Pulmonary artery endothelial cell (primary cell): ENCODE measurements at regions not wholly inside any gene's neighbourhood (a gene's known extent, or its start where the extent isn't known, plus 50 kb on each side); places are given as distances from the start of the nearest gene placed in this dataset.
"Not testable (repeated sequence)": the region's sequence is repeated elsewhere in the genome, so short reads cannot be mapped to it uniquely, and the experiment has no call there.

Experiments used
- DNase-seq: peaks from one replicate; pipeline ENCODE4 v3.0.0-alpha.2; 2011; ENCODE audit warnings: low read depth, low spot score

DNA sequence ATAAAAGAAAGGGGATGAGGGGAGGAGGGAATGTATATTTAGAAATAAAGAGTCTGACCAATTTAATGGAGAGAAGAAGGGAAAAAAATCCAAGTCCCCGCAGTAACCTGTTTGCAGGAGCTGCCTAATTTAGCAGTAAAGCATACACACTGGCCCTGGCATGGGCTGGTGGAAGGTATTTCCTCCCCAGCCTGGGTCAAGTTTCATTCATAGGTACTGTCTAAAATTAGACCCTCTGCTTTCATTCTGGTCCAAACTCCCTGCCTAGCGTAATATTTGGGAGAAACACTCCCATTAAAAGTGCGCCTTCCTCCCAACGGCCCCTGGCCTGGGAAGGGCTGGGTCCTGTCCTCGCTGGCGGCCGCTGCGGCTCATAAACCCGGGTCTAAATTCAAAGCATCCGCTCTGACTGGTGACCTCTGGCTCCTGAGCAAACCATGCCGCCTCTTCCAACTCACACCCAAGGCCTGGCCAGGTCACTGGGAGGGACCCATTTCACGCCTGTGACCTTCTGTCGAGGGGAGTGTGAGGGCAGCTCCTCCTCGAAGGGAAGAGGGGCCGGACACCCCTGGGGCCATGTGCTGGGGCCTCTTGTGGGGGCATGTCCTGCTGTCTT lies 123.2 kb downstream of the FGF18 start:
- no peak for DNase-seq

DNA sequence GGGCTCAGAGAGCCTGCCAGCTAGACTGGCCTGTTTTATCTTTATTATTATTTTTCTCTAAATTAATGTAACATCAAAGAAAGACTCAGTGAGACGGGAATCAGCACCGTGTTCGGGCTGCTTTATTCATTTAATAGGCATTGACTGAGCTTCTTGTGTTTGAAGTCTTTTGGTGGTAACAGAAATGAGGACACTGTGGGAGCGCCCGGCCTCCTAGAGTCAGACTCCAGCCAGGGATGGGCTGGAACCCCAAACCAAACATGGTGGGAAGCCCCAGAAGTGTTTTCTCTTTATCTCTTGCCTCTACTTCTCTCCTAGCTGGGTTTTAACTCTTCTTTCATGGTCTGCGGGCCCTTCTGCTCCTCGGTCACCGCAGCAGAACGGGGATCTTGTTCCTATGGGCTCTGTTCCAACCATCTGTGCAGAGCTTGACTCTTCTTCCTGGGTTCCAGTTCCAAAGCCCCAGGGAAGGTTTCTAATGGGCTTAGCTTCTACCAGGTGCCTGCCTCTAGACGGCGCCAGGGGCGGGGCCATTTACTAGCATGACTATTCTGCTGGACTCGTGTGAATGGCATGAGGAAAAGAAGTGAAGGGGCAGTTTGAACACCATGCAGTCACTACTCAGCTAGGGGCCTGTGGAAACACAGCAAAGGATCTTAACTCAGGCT lies 123.8 kb downstream of the FGF18 start:
- no peak for DNase-seq

DNA sequence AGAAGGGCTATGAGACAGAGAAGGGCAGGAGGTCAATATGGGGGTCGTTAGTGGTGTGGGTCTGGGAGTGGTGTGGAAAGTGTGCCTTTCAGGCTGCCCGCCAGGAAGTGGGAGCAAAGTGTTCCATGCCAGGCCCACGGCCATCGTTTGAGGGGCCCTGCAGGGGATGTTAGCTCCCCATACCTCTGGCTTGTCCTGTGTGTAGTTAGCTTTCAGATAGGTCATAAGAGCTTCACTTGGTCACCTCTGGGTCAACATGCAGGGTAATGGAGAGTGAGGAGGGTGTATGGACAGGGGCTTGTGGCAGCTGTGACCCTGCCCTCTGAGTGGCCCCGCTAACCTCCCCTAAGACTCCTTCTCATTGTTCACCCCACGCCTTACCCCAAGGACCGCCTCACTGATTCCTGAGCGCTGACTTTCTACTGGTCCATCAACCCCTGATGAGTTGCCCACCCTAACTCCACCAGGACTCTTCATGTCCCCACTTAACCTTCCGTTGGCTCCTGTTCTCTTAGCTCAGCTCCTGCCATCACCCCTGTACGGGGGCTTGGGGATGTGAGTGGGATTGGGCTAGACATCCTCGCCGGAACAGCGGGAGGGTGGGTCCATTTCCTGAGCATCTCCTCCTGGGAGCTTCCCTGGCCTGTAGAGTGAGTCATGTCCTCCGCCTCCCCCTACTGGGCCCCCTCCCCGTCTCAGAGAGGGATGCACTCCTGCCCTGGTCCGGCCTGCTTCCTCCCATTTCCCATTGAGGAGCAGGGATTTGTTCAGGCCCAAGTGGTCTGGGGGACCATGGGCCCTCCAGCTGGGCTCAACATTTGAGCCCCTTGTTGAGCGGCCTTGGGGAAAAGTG lies 125.7 kb downstream of the FGF18 start:
- no peak for DNase-seq

DNA sequence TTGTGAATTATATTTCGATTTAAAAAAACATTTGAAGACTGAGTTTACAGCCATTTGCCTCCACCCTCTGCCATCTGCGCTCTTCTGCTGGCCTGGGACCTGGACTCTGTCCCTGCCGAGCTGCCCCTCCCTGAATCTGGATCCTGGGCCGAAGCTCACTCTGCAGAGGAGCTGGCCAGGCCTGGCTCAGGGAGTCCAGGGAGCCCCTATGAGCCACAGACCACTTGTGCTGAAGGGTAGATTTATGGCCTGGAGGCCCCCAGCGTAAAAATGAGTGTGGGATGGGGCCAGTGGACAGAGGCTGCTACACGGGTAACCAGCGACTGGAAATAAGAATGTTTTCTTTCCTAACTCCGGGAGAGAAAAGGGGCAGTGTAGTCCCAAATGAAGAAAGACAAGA lies 129.8 kb downstream of the FGF18 start:
- no peak for DNase-seq

DNA sequence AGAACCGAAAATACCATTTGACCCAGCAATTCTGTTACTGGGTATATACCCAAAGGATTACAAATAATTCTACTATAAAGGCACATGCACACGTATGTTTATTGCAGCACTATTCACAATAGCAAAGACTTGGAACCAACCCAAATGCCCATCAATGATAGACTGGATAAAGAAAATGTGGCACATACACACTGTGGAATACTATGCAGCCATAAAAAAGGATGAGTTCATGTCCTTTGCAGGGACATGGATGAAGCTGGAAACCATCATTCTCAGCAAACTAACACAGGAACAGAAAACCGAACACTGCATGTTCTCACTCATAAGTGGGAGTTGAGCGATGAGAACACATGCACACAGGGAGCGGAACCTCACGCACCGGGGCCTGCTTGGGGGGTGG lies 134.4 kb downstream of the FGF18 start:
- not testable (repeated sequence) for DNase-seq

DNA sequence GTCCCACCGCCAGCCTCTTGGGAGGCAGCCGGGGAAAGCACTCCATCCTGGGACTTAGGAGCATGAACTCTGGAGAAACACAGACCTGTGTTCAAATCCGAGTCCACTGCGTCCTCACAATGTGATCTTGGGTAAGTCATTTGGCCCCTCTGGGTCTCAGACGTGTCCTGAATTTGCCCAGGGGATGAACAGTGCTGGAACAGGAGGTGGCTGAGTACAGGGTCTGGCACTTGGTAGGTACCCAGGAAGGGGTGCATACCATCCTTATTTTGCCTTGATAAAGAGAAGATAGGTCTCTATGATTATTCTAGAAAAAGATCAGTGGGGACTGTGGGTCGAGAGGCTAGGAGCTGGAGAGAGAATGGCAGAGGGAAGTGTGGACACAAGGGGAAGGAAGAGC lies 135.7 kb downstream of the FGF18 start:
- no peak for DNase-seq

DNA sequence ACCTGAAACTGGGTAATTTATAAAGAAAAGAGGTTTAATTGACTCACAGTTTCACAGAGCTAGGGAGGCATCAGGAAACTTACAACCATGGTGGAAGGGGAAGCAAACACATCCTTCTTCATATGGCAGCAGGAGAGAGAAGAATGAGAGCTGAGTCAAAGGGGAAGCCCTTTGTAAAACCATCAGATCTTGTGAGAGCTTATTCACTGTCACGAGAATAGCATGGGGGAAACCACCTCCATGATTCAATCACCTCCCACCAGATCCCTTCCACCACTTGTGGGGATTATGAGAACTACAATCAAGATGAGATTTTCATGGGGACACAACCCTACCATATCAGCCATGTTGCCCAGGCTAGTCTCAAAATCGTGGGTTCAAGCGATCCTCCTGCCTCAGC lies 143.4 kb downstream of the FGF18 start:
- no peak for DNase-seq

DNA sequence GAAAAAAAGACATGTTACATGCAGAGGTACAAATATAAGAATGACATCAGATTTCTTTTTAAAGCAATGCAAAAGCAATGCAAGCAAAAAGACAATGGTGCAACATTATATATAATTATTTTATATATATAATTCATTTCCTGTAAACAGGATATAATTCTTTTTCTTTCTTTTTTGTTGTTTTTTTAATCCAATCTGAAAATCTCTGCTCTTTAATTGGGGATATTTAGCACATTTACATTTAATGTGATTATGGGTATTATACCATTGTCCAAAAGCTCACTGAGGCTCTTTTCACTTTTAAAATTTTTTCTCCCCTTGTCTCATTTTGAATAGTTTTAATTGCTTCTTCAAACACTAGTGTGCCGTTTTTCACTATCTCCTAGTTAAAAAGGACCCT lies 148.9 kb downstream of the FGF18 start:
- DNase-seq = no peak

DNA sequence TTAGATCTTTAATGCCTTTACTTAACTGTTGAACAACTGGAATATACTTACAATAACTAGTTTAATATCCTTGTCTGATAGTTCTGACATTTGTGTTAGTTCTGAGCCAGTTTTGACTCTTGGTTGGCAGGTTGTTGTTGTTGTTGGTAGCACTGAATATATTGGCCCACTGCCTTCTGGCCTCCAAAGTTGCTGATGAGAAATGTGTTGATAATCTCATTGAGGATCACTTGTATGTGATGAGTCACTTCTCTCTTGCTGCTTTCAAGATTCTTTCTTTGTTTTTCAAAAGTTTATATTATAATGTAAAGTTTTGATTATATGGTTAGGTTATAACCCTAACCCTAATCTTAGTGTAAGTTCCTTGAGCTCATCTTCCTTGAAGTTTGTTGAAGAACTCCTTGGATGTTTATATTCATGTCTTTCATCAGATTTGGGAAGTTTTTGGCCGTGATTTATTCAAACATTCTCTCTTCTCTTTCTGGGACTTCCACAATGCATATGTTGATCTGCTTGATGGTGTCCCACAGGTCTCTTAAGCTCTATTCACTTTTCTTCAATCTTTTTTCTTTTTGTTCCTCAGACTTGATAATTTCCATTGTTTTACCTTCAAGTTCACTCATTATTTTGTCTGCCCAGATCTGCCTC lies 149.7 kb downstream of the FGF18 start:
- DNase-seq = no peak

DNA sequence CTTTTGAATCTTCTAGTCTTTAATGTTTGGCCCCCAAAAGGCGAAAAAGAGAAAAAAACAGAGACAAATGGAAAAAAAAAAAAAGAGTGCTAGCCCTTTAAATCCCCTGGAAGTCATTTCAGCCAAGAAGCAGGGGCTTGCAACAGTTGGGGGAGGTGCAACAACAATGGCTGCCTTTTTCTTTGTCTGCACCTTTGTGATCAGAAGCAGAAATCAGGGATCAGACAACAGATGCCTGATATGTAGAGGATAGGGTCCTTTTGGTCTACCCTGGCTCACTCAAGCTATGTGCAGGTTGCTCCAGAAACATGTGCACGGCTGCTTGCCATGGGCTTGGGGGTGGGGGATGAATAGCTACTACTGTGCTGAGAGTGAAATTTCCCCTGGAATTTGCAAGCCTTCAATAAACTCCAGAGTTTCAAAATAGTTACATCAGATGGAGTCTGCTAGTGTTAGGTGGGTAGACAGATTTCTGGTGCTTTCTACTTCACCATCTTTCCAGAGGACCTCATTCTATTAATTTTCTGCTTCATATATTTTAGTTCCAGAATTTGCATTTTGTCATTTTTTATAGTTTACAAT lies 150.9 kb downstream of the FGF18 start:
- DNase-seq = no peak

DNA sequence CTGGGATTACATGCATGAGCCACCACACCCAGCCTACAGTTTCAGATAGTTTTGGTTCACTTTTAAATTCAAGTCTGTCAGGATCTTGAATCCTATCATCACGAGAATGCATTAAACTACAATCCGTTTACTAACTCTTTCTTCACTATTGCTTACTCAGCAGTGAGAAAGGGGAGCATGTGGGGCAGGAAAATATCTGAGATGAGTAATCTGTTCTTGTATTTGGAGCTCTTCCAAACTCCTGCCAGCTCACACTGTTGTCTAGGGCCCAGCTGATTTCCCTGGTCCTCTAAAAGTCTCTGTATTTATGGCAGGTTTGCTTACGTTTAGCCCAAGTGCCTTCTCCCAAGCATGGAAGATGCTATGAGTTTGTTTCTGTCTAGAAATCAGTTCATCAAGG lies 152.2 kb downstream of the FGF18 start:
- peak; percentile 39 for DNase-seq

DNA sequence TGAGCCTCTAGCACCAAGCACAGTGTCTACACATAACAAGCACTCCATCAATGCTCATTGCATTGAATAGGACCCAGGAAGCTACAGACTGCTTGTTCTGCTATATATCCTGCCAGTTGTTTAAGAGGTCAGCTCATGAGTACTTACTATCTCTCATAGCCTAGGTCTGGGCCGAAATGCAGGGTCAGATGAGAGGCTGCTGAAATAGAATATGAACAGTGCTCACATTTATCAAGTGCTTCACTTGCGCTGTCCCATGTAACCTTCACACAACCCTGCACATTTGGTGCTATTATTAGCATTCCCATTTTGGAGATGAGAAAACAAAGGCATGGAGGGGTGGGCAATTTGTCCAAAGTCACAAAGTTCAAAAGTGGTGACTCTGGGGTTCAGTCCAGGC lies 153.6 kb downstream of the FGF18 start:
- DNase-seq = no peak

DNA sequence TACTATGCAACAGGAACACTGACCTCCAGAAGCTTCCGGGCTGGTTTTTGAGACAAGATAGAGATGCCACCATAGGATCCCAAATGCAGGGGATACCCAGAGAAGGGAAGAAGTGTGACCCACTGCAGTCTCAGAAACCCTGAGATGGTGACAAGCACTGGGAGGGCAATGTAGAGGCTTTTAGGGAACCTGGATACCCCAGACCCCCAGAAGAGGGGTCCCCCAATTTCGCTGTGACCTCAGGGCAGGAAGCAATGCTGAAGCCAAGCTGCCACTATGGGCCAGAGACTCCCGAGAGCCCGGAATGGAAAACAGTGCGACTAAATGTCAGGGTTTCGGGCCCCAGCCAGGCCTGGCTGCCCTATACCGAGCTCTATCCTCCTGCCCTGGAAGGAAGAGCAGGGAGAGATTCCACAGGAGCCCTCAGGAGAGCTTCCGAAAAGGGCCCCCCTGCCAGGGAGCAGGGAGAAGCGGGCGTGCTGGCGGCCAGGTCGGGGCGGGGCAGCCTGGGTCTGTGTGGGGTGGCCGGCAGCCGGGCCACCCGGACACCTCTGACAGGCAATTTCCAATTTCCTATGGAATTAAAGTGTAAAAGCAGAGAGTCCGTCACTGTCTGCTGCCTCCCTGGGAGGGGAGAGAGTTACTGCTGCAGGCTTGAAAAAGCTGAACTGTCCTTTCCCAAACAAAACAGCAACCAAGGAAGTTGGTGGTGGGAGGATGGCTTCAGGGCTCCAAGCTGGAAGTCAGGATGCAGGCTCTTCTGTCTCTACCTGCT lies 154.2 kb downstream of the FGF18 start:
- DNase-seq = no peak

DNA sequence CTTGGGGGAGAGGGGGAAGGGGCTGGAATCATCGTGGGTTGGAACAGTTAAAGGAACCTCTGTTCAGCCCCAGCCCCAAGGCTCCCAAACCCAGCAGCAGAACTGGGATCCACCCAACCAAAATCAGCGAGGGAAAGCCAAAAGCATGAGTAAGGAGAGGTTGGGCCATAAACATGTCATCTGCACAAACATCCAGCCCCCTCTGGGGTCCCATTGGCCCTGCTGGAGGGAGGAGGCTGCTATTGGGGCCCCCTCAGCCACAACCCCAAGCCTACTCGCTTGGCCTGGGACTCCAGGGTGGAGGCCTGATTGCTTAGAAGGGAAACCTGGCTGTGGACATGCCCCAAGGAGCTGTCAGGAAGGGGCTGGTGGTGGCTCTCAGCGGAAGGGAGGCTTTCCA lies 154.9 kb downstream of the FGF18 start:
- no peak for DNase-seq

DNA sequence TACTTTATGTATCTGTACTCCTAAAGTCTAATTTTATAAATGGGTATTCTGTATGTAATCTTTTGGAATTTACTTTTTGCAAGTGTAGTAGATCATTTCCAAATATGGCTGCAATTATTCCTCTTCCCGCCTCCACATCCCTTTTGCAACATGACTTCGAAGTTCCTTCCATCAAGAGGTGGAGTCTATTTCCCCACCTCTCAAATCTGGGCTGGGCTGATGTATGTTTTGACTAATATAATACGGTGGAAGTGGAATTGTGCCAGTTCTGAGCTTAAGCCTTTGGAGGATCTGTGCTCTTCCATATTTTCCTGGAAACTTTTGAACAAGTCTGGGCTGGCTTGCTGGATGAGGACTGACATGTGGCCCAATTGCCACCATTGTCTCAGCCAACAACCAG lies 155.9 kb downstream of the FGF18 start:
- no peak for DNase-seq

DNA sequence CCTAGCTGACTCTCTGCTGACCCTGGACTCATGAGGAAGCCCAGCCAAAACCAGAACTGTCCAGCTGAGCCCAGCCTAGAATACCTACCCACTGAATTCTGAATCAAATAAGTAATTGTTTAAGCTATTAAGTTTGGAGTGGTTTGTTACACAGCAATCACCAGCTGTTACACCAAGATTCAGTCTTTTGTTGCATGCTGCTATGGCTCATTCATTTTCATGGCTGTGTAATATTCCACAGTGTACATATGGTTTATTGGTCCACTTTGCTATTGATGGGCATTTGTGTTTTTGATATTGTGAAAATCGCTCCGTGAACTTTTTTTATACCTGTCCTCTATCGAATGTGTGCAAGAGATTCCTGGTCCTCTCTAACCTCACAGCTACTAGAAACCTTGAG lies 156.4 kb downstream of the FGF18 start:
- DNase-seq = no peak

DNA sequence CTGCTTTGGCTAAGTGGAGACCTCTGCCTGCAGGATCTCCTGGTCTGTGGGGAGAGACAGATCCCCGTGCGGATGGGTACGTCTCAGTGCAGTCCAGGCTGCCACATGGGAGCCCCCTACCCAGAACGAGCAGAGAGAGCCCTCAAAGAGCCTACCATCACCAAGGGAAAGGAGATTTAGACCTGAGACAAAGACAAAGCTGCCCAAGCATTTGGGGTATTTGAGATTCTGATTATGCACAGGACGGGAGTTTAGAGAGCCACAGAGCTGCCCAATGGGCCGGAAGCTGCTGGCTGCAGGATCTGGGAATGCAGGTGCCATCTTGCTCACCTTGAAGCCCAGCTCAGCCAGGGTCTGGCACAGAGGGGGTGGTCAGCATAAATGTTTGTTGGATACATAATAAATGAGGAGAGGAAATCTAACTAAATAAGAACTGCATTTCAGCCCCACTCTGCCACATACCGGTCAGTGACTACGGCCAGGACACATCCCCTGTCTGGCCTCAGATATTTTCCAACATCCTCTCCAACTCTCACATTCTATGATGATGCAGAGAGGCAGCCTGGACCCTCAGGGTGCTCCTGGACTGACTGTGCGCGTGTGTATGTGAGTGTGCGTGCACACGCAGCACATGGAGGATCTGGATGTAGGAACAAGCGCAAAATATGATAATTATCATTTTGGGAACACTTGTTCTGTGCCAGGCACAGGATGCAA lies 157.8 kb downstream of the FGF18 start:
- no peak for DNase-seq

DNA sequence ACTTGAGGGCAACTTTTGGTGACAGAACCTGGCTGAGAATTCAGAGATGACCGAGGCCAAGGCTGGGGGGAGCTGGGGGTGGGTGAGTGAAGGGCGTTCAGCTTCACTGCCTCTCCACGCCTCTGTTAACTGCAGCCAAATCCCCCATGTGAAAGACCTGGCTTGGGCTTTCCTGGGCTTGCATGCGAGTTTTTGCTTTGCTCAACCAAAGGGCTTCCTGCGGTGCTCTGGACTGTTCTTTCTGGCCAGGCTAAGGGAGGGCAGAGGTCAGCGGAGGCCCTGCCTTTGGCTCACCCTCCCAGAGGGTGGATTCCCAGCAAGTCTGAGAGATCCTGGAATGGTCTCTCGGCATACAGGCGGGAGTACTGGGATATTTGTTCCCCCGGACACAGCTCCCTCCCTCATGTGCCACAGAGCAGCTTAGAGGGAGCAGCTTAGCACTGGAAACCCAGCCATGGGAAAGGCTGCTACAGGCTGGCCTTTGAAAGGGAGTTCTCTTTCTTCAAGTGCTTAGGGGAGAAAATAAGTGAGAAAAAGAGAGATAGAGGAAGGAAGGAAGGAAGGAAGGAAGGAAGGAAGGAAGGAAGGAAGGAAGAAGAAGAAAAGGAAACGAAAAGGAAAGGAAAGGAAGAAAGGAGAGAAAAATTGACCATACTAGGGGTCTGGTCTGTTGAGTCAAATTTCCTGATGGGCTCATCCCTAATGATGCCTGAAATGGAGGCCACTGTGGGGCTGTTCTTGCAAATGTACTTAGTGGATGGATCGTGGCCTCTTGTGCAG lies 158.8 kb downstream of the FGF18 start:
- no peak for DNase-seq

DNA sequence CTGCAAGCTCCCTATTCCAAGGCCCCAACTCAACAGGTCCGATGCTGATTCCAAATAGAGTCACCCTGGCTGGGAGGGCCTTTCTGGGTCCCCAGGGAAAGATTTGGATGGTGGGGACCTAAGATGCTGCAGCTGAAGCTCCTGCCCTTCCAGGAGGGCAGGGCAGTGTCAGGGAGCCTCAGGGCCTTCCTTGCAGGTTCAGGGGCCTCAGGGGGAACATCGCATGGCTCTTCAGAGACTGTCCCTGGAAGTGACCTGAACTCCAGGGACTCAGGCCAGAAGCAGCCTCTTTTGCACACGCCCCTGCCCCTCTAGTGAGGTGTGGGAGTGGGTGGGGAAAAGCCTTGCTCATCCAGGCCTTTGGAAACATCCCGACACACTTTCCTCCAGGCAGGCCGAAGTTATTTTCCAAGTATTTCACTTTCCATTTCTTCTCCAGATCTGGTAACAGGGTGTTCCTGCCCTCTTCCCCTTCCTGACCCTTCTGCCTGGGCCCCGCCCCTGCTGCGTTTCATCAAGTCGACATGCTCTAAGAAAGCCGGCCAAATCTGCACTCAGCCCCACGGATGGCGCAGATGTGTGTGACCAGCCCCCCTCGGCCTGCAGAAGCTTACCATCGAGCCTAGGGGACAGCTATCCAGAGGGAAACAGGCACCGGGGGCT lies 159.5 kb downstream of the FGF18 start:
- no peak for DNase-seq
